GM12865 (cell line): ENCODE measurements at regions not wholly inside any gene's neighbourhood (a gene's known extent, or its start where the extent isn't known, plus 50 kb on each side); places are given as distances from the start of the nearest gene placed in this dataset.

ENCODE experiments used
- DNase-seq: peaks from one replicate; pipeline ENCODE4 v3.0.0; 2010; ENCODE audit warnings: low read depth
- H3K4me3 ChIP-seq: 2 replicates; pipeline ENCODE4 v1.5.1; 2011; ENCODE audit warnings: mild to moderate bottlenecking, low read depth, low read length, control low read depth
- TF ChIP-seq, protein P1 (sequence below): IDR thresholded peaks from 2 replicates; pipeline ENCODE4 v1.5.1; 2011; ENCODE audit warnings: low read length, control low read depth, low read depth, inconsistent platforms; ENCODE audit not compliant: insufficient read depth; ENCODE audit errors: missing control alignments

DNA sequence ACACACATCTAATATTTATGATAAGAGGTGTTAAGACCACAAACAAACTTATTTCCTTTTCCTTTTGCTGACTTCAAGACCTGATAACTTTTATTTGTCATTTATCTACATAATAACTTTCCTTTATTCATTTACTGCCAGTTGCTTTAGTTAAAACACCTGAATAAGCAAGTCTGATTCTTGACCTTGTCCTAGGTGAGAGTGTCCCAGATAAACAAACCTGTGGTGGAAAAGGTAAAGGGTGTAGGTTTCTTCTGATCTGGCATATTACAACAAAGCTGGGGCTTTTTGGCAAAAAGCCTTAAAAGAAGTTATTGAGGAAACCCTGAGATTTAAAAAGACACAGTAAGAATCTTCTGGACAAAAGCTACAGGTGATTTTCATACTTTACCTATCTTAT is 191.5 kb downstream of the ZBBX start:
- TF ChIP-seq, protein P1, sequence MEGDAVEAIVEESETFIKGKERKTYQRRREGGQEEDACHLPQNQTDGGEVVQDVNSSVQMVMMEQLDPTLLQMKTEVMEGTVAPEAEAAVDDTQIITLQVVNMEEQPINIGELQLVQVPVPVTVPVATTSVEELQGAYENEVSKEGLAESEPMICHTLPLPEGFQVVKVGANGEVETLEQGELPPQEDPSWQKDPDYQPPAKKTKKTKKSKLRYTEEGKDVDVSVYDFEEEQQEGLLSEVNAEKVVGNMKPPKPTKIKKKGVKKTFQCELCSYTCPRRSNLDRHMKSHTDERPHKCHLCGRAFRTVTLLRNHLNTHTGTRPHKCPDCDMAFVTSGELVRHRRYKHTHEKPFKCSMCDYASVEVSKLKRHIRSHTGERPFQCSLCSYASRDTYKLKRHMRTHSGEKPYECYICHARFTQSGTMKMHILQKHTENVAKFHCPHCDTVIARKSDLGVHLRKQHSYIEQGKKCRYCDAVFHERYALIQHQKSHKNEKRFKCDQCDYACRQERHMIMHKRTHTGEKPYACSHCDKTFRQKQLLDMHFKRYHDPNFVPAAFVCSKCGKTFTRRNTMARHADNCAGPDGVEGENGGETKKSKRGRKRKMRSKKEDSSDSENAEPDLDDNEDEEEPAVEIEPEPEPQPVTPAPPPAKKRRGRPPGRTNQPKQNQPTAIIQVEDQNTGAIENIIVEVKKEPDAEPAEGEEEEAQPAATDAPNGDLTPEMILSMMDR = no peak
- H3K4me3 ChIP-seq = no peak overlapping the region
- DNase-seq = no peak

DNA sequence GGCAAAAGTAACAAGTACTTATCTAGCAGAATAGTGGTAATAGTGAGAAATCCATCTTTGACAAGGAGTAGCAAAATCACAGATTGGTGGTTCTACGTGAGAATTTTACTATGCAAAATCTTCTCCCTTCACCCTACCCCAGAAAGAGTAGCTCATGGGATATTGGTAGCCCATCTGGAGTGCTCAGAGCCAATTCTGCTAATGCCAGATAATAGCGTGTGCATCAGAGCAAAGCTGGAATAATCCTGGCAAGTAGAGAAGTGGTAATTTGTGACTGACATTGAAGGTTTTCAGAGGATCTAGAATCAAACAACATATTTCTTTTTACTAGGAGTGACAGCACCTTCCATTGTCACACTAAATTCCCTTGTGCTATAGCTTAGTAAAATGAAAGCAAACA is 192.9 kb downstream of the ZBBX start:
- TF ChIP-seq, protein P1 = no peak
- no peak overlapping the region for H3K4me3 ChIP-seq
- DNase-seq = no peak

DNA sequence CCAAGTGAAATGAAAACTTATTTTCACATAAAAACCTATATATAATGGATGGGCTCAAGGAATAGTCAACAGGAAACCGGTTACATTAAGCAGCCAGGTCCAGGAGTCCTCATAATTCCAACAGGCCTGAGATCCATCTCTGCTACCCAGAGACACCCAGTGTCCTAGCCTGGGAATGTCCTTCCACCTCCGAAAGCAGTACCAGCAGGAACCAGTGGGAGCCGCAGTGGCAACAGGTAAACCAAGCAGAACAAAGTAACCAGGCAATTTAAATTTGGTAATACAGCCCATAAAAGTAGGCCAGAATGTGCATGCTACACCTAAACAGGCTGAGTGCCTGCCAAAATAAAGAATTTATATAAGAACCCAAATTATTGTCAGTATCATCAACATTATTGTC is 195.6 kb downstream of the ZBBX start:
- no peak for DNase-seq
- TF ChIP-seq, protein P1 = peak; percentile 4

DNA sequence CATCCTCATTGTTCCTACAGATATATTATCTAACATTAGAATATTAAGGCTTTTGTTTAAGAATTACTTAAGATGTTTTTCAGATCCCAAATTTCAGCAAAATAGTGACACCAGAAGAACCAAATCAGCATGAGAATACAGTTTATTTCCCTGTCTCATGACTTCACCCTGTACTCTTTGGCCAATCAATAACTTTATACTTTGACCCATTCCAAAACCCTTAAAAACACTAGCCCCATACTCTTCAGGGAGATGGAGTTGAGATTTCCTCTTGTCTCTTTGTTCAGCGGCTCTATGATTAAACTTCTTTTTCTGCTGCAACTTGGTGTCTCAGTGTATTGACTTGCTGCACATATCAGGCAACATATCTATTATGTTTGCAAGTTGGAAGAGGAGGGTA is 207.7 kb downstream of the ZBBX start:
- no peak overlapping the region for H3K4me3 ChIP-seq
- DNase-seq = no peak
- TF ChIP-seq, protein P1 = no peak

More for the DNA sequence above, 195.6 kb downstream of the ZBBX start:
- no peak overlapping the region for H3K4me3 ChIP-seq

DNA sequence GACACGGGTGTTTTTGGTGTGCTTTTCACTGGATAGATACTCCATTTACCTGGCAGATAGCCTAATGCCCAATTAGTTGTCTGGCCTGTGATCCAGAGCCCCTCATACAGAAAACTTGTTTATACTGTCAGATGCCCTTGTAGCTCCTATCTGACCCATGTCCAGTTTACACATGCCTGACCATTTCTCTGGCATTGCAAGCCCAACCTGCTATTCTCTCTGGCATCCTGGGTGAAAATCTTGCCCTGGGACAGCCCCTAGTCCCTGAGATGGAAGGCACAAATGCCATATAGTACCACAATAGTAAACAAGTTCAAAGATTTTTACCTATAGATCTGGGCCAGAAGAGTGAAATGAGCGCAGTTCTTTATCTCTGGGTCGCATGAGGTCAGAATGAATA is 212.6 kb downstream of the ZBBX start:
- TF ChIP-seq, protein P1 = no peak
- no peak for DNase-seq
- no peak overlapping the region for H3K4me3 ChIP-seq

DNA sequence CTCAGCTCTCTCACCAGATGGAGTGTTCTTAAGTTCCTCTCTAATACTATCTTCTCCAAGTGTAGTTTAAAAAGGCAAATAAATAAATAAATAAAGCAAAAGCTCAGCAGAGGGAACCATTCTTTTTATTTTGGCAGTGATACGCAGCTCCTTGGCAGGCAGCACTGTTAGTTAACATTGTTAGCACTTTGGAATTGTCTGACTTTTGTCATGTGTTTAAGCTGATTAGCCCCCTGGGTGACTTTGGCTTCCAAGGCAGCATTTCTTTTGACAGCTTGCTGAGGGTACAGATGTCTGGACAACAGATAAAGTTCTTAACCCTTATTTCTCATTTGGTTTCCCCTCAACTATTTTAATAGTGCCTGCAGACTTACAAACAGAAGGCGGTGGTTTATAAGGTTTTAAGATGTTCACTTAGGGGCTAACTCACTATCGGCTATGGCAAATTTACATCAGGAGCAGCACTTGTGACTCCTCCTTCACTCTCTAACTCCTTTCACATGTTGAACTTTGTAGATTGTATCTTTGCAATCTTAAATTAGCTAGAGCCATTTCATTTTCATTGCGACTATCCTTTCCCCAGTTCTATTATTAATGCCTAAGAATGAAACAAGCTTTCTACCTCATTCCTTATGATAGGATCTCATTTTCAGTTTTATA is 213.4 kb downstream of the ZBBX start:
- TF ChIP-seq, protein P1 = no peak
- H3K4me3 ChIP-seq = no peak overlapping the region
- DNase-seq = no peak

DNA sequence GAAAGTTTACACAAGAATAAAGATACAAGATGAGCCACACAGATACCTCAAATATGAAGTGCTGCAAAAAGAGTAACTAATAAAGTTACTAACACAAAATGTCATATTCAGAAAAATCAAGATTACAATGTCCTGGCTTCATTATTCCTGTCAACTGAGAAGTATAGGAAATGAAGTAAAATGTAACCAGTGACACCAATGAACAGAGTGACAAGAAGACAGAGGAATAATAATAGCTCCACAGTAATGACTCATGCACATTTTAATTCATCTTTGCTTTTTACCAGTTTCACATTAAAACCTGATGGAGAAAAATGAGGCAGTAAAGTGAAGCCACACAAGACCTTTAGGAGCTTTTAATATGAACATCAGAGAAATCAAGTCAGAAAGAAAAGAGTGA is 214.1 kb downstream of the ZBBX start:
- H3K4me3 ChIP-seq = no peak overlapping the region
- DNase-seq = no peak
- TF ChIP-seq, protein P1 = no peak
